ENCODE measurements at regions not wholly inside any gene's neighbourhood (a gene's known extent, or its start where the extent isn't known, plus 50 kb on each side); places are given as distances from the start of the nearest gene placed in this dataset.
"Not testable (repeated sequence)": the region's sequence is repeated elsewhere in the genome, so short reads cannot be mapped to it uniquely, and the experiment has no call there.

DNA sequence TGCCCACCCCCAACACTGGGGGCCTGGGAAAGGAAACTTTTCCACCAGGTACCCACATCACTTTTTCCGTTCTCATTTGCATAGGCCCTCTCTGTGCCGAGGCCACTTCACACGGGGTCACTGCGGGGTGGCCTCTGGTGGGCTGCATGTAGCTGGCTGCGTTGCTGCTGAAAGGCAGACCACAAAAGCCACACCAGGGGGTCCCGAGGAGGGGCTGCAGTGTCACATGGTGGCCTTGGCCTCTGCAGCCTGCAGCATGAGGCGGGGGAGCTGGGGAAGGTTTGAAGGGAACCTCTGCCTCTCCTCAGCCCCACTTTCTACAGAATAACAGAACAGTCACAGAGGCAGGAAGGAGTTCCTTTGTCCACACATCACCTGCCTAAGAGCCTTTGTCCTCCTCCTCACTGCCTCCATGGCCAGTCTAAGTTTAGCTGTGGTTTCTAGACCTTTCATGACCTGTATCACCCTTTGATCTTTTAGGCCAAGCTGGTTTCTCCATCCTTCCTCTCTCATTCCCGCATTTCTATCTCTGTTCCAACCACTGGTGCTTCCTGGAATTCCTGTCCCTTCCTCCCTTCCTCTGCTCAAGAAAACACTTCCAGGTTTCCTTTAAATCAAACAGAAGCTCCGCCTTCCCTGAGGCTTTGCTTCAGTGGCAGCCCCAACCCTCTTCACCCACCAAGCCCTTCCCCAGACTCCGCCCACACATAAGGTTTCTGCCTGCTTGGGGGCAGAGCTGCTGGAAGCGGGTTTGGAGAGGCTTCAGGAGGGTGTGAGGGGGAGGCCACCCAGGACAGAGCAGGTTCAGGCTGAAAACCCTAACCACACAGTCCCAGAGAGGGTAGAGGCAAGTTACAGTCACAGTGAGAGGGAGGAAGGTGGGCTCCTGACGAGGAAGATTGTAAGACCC, 150.7 kb upstream of the TLE3 start:
- no peak for DNase-seq (ENCODE audit: low read depth)

DNA sequence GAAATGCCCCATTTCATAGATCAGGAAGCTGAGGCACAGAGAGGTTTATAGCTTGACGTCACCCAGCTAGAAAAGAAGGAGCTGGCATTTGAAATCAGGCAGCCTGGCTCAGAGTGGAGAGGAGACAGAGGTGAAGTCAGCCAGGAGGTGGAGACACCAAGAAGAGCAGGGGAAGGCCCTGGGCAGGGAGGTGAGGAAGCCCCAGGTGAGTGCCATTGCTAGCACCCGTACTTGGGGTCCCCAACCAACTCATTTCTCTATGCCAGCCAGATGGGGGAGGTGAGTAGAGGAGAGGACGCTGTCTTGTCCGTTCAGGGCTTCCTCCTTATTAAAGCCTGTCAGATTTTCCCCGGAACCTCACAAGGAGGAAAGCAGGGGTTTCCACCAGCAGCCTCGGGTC, 149.6 kb upstream of the TLE3 start:
- no peak for DNase-seq (ENCODE audit: low read depth)

DNA sequence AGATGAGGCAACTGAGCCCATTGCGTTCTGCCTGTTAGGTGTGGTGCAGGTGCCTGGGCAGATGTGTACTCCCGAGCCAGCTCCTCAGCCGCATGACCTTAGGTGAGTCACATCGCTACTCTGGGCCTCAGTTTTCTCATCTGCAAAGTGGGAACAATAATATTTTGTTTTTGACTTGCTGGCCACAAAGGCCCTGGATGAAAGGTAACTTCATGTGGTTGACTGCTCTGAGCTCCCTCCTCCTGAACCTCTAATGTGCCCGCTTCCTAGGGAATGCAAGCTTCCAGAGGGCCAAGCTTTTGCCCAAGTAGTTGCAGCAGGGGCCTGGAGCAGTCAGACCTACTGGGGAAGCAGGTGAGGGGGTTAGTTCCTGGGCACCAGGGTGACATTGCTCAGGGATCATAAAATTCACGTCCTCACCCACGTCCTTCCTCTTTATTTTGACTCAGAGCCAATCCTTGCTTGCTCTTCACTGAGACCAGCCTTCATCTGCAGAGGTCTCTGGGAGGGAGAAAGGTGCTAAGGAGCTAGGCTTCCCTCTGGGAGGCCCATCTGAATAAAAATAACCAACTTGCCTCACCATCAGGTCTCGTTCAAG, 149.0 kb upstream of the TLE3 start:
- DNase-seq (ENCODE audit: low read depth): no peak

DNA sequence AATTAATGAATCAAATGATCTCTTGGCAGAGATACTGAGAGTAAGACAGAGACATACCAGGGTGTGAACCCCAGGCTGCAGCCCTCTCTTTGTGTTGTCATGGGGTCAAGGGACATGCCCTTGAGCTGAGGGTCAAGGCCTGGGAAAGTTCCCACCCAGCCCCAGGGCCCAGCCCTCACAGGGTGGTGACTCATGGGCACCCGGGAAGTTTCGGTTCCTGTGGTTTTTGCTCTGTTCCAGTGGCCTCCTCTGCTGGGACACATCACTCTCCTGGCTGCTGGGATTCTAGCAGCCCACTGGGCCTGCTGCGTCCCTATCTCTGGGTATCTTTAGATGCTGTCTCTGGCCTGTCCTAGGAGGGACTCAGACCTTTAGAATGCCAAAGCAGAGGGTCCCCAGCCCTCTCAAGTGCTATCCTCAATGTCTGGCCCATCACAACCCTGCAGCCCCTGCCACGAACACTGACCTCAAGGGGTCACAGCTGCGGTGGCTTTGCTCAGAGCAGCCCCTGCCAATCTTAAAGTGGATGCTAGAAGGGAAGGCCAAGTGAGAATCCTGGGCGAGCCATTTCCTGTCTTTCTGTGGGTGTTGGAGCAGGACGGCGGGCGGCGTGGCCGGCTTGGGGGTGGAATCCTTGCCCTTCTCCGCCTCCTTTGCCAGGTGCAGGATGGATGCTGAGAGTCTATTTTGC, 148.4 kb upstream of the TLE3 start:
- DNase-seq (ENCODE audit: low read depth): no peak

DNA sequence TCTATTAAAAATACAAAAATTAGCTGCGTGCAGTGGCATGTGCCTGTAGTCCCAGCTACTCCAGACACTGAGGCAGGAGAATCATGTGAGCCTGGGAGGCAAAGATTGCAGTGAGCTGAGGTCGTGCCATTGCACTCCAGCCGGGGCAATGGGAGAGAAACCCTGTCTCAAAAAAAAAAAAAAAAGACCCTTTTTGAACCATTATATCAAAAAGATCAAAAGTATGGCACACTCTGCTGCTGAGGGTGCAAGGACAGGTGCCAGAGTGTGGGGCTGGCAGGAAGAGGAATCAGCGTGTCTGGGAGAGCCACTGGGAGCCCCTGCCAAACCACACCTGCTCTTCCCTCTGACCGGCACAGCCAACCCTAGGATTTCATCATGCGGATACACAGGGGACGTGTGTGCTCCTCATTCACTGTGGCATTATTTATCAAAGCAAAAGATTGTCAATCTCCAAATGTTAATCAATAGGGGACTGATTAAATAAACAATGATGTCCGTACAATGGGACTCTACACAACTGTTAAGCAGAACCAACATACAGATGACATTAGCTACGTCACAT, 147.3 kb upstream of the TLE3 start:
- no peak for DNase-seq (ENCODE audit: low read depth)

DNA sequence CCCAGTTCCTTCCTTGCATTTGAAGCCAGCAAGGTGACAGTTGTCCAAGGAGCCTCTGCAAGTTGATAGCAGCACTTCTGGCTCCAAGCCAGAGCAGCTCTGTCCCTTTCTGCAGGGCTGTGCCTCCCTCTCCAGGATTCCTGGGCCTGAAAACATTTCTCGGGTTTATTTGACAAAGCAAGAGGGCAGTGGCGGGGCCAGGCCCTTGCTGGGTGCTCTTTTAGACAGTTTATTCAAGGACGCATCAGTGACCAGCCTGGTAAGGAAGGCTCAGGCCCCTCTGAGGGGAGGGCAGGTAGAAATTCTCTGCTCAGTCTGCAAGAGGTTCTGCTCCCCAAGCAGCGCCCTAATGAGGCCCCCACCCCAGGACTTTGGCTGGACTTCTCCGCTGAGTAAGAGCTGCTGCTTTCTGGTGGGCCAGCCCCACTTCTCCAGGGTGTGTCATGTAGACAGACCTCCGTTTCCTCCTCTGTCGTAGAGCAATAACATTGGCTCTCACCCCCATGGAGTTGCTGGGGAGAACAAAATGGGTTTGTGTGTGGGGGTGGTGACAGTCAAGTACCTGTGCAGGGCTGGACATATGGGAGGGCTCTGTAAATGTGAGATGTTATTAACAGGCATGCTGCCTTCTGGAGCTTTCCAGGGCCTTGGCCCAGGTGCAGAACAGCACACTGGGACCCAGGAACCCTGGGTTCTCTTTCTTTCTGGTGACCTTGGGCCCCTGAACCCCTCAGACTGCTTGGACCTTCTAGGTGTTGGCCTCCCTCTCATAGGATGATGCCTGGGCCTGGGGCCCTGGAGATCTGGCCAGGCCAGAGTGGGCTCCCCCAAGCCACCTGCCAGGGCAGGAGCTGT, 146.2 kb upstream of the TLE3 start:
- no peak for DNase-seq (ENCODE audit: low read depth)

DNA sequence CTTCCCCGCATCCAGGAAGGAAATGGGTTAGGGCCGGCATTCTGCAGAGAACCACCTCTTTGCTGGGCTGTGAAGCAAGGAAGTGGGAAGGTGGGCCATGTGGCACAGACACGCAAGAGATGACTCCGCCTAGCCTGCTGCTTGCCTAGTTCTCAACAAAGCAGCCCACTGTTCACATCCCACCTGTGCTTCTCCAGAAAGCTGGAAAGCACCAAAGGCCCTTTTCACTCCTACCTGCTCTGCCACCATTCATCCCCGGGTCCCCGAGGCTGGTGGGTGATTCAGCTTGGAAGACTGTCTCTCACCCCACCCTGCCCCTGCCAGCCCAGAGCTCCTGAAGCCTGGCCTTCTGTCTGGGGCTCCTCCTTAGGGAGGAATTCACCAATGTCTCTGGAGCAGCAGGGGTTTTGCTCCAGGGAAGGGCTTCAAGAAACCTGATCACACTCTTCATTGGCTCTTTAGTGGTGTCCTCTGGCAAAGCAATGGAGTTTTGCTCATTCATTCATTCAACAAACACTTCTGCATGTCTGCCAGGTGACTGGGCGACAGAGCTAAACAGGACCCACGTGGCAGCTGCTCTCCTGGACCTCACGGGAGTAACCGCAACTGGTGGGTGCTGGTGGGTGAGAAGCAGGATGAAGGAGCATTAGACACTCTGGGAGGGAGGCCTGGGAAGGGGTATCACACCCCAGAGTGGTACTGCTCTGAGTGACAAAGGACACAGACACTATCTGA, 145.4 kb upstream of the TLE3 start:
- DNase-seq (ENCODE audit: low read depth): no peak

DNA sequence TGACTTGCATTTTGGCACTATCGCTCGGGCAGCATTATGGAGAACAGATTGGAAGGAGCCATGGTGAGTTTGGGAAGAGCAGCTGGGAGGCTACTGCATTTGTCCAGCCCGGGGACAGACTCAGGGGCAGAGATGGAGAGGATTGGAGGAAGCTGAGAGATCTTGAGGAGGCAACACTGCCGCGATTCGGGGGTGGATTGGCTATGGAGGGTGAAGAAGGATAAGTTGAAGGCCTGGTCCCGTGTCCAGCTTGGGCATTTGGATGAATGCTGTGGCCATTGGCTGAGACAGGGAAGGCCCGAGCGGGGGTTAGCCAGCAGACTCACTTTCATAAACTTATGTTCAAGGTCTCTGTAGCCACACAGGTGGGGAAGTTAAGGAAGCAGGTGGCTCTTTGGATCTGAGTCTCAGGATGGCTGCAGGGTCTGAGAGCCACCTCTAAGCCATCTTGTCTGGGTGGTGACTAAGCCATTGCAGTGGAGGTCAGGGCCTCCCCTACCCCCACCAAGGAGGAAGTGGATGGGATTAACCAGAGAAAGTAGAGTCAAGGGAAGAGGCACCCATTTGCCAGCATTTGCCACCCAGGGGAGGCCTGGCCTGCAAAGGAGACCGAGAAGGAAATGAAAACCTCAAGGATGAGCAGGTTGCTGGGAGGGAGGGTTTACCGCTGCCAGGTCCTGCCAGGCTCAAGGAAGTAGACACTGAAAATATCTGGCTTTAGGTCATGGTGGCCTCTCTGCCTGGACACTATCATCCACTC, 144.0 kb upstream of the TLE3 start:
- no peak for DNase-seq (ENCODE audit: low read depth)

DNA sequence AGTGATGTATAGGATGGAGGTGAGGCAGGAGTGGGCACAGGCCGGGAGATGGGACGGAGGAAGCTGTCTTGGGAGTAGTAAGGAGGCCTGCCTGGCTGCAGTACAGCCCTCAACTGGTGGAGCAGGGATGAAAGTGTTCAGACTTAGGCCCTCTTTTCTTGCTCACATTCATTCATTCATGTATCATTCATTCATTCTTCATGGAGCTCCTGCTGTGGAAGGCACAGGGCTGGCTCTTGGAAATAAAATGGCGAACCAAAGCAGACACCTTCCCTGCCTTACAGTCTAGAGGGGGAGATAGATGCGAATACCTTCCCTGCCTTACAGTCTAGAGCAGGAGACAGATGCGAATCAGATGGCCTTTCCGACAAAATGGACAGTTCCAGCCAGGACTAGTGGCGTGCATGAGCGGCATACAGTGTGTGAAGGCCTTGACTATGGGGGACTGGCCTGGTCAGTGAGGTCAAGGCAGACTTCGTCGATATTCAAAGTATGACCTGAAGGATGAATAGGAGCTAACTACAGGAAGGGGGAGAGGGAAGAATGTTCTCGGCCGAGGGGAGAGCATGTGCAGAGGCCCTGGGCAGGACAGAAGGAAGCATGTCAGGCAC, 143.2 kb upstream of the TLE3 start:
- no peak for DNase-seq (ENCODE audit: low read depth)

DNA sequence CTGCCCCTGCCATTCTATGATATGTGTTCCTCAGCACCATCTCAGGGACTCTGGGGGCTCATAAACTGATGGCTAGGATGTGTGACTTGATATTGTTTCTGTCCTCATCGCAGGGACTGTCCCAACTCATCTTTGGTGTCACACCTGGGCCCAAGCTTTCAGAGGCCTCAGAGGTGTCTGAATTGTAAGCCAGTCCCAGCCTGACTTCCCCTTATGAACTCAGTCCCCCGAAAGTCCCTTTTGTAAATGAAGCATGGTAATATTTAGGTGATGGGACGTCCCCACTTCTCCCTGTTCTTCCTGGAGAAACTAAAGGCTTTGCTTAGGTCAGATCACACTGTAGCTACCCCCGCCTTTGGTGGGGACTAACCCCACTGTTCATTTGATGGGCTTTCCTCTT, 142.4 kb upstream of the TLE3 start:
- no peak for DNase-seq (ENCODE audit: low read depth)

DNA sequence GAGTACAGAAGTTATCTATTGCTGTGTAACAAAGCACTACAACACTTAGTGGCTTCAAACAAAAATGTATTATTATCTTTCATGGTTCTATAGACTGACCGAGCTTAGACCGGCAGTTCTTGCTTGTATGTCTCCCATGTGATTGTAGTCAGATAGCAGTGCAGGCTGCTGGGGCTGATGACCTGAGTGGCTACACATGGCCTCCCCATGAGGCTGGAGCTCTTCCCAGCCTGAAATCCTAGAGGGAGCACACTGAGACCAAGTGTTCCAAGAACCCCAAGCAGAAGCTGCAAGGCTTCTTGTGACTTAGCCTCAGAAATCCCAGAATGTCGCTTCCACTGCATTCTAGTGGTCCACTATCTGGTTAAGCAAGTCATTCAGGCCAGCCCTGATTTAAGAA, 141.2 kb upstream of the TLE3 start:
- no peak for DNase-seq (ENCODE audit: low read depth)

DNA sequence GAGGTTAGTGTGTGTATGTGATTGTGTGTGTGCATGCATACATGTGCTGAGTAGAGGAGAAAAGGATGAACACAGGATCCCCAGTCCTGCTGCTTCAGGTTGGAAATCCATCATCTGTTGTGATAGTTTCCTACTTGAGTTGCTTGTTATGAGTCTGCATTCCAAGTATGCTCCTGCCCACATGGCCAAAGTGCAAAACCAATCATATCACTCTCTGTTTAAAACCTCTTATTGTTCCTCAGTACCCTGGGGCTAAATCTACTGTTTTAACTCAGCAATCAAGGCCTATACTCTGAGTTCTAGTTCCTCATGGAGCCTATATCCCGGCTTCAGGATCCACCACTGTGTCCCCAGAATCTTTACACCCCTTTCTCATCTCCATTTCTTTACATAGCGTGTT, 139.9 kb upstream of the TLE3 start:
- DNase-seq (ENCODE audit: low read depth): no peak

DNA sequence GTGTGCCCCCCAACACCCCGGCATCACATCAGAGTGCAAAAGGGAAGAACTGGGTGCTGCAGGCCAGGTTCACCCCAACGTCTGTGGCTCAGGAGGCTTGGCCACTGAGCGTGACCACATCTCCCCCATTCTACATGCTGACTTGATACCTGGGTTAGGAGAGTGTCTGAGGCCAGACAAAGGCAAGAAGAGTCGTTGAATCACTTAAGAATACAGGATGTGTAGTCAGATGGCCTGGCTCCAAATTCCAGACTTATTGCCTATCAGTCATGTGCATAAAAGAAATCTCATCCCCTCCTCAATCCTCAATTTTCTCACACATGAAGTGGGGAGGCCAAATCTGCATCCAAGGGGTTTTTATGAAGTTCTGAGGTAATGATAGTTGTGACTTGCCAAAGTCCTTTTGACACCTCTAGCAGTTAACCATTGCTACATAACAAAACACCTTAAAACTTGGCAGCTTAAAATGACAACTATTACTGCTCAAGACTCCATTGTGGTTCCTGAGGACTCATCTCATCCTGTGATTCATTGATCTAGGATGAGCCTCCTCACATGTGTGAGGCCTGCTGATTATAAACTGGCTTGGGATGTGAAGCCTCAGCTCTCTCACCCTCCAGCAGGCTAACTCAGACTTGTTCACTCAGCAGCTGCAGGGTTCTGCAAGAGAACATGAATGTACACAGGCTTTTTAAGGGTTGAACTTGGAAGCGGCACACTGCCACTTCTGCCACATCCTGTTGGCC, 138.8 kb upstream of the TLE3 start:
- no peak for DNase-seq (ENCODE audit: low read depth)

DNA sequence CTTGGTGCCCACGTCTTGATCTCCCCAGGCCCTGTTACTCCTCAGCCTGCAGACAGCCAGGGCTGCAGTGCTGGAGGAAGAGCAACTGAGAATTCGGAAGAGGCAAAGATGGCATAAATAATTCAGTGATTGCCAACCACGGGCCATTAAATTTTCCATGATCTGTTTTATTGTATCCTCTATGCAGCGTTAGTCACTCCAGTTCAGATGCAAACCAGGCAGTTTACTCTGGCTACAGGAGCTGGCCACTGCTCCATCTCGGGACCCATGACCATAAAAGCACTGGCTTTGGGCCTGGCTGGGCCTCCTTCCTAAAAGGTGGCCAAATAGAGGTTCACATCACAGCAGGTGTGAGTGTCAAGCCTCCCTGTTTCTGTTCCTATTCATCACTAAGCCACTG, 137.6 kb upstream of the TLE3 start:
- no peak for DNase-seq (ENCODE audit: low read depth)

DNA sequence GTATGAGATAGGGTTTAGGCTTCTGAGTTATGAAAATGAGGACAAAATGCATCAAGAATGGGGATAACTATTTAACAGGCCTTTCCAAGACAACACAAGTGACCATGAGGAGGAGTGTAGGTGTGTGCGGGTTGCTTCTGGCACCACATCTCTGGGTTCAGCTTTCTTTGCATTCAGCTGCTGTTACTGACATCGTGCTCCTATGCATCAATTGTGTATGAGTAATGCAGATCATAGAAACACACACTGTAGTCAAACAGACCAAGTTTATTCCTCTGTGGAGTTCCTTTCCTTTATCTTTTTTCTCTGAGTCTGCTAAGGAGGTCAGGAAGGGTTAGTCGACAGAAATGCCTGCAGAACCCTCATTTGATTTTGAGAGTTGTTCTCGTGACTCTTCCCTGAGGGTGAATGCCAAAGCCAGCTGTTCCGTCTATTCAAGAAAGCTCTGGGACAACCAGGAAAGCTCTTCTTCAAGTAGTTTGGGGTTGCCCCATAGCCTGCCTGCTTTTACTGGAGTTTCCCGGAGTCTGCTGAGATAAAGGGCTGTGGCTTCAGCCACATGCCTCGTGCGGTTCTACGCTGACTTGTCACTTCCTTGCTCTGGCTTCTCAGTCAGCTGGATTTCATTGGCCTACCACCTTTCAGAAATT, 136.7 kb upstream of the TLE3 start:
- no peak for DNase-seq (ENCODE audit: low read depth)

DNA sequence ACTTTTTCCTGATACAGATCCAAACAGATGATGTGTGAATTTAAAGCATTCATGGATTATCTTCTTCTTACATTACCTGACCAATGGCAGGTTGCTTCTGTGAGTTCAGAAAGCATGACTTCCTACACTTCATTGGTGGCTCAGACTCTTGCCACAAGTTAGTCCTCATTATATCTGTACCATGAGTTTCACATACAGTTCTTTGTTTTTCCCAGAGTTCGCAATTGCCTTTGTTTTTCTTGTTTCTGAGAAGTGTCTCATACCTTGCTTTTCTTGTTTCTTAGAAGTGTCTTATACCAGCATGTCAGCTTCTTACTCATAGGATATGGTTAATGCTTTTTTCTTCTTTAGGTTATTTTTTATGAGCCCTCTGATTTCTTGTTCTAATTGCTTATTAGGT, 133.8 kb upstream of the TLE3 start:
- DNase-seq (ENCODE audit: low read depth): no peak

DNA sequence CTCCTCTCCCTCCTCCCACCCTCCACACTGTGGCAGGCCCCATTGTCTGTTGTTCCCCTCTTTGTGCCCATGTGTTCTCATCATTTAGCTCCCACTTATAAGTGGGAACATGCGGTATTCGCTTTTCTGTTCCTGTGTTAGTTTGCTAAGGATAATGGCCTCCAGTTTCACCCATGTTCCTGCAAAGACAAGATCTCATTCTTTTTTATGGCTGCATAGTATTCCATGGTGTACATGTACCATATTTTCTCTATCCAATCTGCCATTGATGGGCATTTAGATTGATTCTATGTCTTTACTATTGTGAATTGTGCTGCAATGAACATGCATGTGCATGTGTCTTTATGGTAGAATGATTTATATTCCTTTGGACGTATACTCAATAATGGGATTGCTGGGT, 130.2 kb upstream of the TLE3 start:
- DNase-seq (ENCODE audit: low read depth): not testable (repeated sequence)

DNA sequence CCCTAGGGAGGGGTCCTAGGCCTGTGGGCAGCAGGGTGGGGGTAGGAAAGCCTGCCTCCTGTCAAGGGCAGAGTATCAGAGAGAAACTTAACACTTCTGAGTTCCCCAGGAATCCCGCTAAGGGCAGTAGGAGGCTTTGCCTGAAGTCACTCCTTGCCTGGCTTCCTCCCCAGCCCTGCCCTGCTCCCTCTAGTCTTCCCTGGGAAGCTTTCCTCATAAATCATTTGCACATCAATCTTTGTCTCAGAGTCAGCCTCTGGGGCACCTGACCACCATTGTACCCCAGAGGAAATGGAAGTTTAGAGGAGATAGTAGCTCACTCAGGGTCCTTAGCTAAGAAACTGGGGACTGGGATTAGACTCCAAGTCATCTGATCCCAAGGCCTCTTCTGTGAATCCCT, 129.4 kb upstream of the TLE3 start:
- DNase-seq (ENCODE audit: low read depth): no peak
